SH-SY5Y (cell line): ENCODE measurements at regions not wholly inside any gene's neighbourhood (a gene's known extent, or its start where the extent isn't known, plus 50 kb on each side); places are given as distances from the start of the nearest gene placed in this dataset.

ENCODE experiments used
- GATA2 ChIP-seq: IDR thresholded peaks from 2 replicates; pipeline ENCODE4 v1.6.1; 2011; ENCODE audit warnings: mild to moderate bottlenecking, low read depth, low read length
- GATA3 ChIP-seq: IDR thresholded peaks from 2 replicates; pipeline ENCODE4 v1.6.1; 2011; ENCODE audit warnings: low read depth, mild to moderate bottlenecking, low read length, moderate library complexity

DNA sequence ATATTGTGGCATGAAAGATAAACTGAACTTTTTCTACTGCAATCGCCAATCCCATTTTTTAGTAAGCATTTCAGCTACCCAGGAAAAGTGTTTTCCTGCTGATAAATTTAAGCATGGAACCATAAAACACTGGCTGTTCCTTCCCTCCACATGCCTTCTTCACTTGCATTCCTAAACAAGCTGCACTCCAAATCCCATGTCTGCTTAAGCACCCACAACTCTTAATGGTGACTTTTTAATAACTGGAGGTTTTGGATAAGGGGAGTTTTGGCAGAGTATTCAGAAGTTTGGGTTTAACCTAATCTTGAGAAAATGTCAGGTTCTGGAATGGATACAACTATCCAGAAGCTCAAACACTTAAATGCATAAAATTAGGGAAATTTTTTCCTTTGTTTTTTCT, 345.6 kb upstream of the CA10 start:
- no peak for TF ChIP-seq GATA3
- TF ChIP-seq GATA2: no peak
